ENCODE measurements at regions not wholly inside any gene's neighbourhood (a gene's known extent, or its start where the extent isn't known, plus 50 kb on each side); places are given as distances from the start of the nearest gene placed in this dataset.

GRCh38 chr4:123308667-123309066, 87.9 kb upstream of the SPRY1 start:
- WGBS (ENCODE audit: insufficient coverage, insufficient replicate concordance, low lambda C conversion rate, missing lambda C conversion rate) = 95% methylated on average over 1 of the region's 1 CpG
- H3K27ac ChIP-seq (ENCODE audit: control insufficient read depth, insufficient read depth) = no peak overlapping the region
- SMC1A ChIA-PET (ENCODE audit: uncharacterized antibody, unreplicated experiment) = no interaction called here
- intact Hi-C loops (cut with micrococcal nuclease; ENCODE audit: unreplicated experiment) (no loop called here), in situ Hi-C loops (cut with MboI) (no loop called here)
- H4K20me1 ChIP-seq (ENCODE audit: control insufficient read depth, insufficient read depth) = no peaks in the 10 kb centered on the region
- POLR2A ChIA-PET = no interaction called here
- no peak for DNase-seq (ENCODE audit: low read depth, low spot score)
- CTCF ChIA-PET = no interaction called here
- RAD21 ChIA-PET (ENCODE audit: unreplicated experiment) = no interaction called here
- FAIRE-seq = no peak
- H2AFZ ChIP-seq (ENCODE audit: control insufficient read depth, low read depth, low read length) = no peak overlapping the region
- H3K27me3 ChIP-seq (replicated peaks in 1 of 2; ENCODE audit: control insufficient read depth in 2 of 2, insufficient read depth in 2 of 2, low read length in 1 of 2) = no peaks in the 10 kb centered on the region
- no peaks in the 10 kb centered on the region for H3K9me3 ChIP-seq (replicated peaks; ENCODE audit: control insufficient read depth, insufficient read depth, low read length)
- H3K4me3 ChIP-seq = no peak overlapping the region
- no peaks in the 10 kb centered on the region for H3K36me3 ChIP-seq (ENCODE audit: control insufficient read depth in 2 of 2, insufficient read depth in 2 of 2, low read length in 1 of 2)
- no peaks in the 10 kb centered on the region for H3K79me2 ChIP-seq (ENCODE audit: control insufficient read depth, insufficient read depth, low read length)
- no TSS peak for BruUV-seq (replicated peaks)
- no peak for ATAC-seq
- H3K4me1 ChIP-seq (ENCODE audit: control insufficient read depth, insufficient read depth, low read length) = no peaks in the 10 kb centered on the region
- no peak overlapping the region for H3K9ac ChIP-seq (ENCODE audit: control insufficient read depth, insufficient read depth, low read length)
- H3K4me2 ChIP-seq (ENCODE audit: control insufficient read depth, insufficient read depth) = no peak overlapping the region
- no peak for TF ChIP-seq ZNF384 (IDR thresholded peaks at IDR 0.05; ENCODE audit: borderline replicate concordance, low read depth, low read length)
- TF ChIP-seq USF1 (IDR thresholded peaks at IDR 0.05; ENCODE audit: borderline replicate concordance, extremely low read length, insufficient read depth, low read depth, low read length) = no peak
- no peak for TF ChIP-seq MTA2 (IDR thresholded peaks at IDR 0.05; ENCODE audit: low read depth)
- TF ChIP-seq CEBPZ (IDR thresholded peaks at IDR 0.05; ENCODE audit: low read depth, low read length) = no peak
- TF ChIP-seq ESRRA (IDR thresholded peaks at IDR 0.05; ENCODE audit: low read length) = no peak
- TF ChIP-seq RFX5 (IDR thresholded peaks at IDR 0.05; ENCODE audit: low read depth, low read length) = no peak
- no peak for TF ChIP-seq MYB (IDR thresholded peaks at IDR 0.05; ENCODE audit: borderline replicate concordance, low read depth, low read length)
- TF ChIP-seq BCL3 (IDR thresholded peaks at IDR 0.05; ENCODE audit: borderline replicate concordance, insufficient read depth, low read depth, low read length, poor library complexity, severe bottlenecking) = no peak
- no peak for TF ChIP-seq BACH1 (IDR thresholded peaks at IDR 0.05; ENCODE audit: borderline replicate concordance)
- TF ChIP-seq NFXL1 (IDR thresholded peaks at IDR 0.05; ENCODE audit: borderline replicate concordance) = no peak
- TF ChIP-seq PBX3 (IDR thresholded peaks at IDR 0.05; ENCODE audit: insufficient replicate concordance, low read depth, low read length) = no peak
- no peak for TF ChIP-seq FOS (IDR thresholded peaks at IDR 0.05; ENCODE audit: borderline replicate concordance, extremely low read depth, insufficient read length)
- TF ChIP-seq TCF3 (IDR thresholded peaks at IDR 0.05; ENCODE audit: borderline replicate concordance, insufficient read depth, low read depth, low read length) = no peak
- TF ChIP-seq CBX5 (IDR thresholded peaks at IDR 0.05; ENCODE audit: low read depth) = no peak
- no peak for TF ChIP-seq RAD51 (IDR thresholded peaks at IDR 0.05)
- TF ChIP-seq HCFC1 (IDR thresholded peaks at IDR 0.05; ENCODE audit: low read length) = no peak
- TF ChIP-seq POLR2AphosphoS2 (IDR thresholded peaks at IDR 0.05; ENCODE audit: low read depth, low read length) = no peak
